Muscle of arm (tissue), 1 donor: ENCODE measurements at regions not wholly inside any gene's neighbourhood (a gene's known extent, or its start where the extent isn't known, plus 50 kb on each side); places are given as distances from the start of the nearest gene placed in this dataset.

Experiments
- DNase-seq: peaks from one replicate; pipeline ENCODE4 v3.0.0-alpha.2; 2013

DNA sequence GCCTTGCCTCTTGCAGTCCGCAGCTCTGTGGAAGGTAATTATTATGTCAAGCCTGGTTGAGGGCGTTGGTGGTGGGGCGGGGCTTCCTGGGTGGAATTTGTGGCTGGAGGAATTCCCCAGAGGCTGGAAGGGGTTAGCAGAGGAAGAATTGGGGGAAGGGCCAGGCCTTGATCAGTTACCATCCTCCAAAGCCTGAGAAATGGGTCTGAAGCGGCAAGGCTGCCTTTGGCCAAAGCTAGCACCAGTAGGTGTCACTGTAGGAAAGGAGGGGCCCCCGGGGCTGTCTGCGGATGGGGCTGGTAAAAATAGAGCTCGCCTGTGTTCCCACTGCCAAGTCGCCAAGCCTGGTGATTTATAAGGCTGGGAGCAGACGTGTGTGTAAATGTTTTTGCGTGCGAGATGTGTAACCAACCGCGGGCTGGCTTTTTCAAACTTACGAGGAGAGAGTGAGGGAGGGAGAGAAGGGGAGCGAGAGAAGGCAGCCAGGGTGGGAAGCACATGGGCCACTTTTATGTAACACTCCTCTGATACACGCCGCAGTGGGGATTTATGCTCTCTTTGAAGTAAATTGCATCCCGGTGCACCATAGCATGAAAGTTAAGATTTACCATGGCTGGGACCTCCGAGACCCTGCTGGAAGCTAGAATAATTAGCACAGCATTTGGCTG is 367.0 kb downstream of the BCOR start:
- DNase-seq = peak; percentile 44

DNA sequence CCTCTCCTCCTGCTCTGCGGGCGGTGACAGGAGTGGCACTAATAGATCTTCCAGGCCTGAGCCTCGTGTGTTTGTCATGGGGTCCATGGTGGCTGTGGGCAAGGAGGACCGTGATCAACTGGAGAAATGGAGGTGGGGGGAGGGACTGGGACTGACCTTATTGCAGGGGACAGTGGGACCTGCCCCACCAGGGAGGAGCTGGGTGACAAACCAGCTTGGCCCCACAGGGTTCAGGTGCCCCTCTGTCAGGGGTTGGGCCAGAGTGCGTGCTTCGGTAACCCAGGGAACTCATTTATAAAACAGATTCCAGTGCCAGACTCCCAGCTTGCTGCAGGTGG is 366.5 kb downstream of the BCOR start:
- DNase-seq = no peak

DNA sequence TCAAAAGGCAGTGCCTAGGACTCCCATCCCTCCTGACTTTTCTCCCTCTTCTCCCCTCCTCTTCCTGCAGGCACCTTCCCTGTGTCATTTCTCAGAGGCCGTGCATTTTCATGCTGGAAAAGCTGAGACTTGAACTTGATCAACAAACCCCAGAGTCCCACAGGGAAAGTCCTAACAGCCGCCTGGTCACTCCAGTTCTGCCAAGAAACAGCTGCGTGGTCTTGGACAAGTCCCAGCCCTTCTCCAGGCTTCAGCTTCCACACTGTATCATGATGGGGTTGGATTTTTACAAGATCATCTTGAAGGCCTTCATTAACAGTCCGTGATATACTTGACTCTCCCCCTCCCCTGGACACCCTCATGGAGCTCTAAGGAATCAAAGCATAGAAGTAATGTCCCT is 366.0 kb downstream of the BCOR start:
- DNase-seq = no peak

DNA sequence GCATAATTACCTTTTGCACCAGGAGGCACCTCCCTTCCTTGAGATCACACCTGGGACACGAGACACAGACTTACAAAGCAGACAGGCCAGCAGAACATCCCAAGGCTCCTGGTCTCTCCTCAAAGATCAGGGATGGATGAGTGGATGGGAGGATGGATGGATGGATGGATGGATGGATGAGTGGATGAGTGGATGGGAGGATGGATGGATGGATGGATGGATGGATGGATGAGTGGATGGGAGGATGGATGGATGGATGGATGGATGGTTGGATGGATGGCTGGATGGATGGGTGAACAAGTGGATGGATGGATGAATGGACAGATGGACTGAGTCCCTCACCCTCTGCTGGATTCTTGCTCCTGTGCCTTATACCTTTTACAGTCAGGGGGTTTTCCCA is 364.0 kb downstream of the BCOR start:
- DNase-seq = no peak

DNA sequence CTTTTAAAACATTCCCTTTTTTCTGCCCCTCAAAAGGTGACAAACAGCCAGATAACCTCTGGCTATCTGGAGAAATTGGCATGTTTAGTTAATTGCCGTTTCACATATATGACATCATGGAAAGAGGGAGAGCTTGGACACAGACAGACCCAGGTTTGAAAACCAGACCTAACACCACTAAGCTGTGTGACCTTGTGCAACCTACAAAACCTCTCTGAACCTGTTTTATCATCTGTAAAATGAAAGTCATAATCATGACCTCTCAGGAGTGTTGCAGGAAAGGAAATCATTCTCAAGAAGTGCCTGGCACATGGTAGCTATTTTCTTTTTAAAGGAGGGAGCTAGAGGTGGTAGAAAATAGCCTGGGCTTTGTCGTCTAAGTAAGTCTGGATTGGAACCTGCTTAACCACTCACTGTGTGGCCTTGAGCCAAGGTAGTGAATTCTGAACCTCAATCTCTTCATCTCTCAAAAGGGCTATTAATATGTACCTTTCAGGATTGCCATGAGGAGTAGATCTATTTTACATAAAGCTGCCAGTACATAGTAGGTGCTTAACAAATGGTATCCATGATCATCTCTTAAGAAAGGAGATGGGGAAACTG is 363.5 kb downstream of the BCOR start:
- no peak for DNase-seq

DNA sequence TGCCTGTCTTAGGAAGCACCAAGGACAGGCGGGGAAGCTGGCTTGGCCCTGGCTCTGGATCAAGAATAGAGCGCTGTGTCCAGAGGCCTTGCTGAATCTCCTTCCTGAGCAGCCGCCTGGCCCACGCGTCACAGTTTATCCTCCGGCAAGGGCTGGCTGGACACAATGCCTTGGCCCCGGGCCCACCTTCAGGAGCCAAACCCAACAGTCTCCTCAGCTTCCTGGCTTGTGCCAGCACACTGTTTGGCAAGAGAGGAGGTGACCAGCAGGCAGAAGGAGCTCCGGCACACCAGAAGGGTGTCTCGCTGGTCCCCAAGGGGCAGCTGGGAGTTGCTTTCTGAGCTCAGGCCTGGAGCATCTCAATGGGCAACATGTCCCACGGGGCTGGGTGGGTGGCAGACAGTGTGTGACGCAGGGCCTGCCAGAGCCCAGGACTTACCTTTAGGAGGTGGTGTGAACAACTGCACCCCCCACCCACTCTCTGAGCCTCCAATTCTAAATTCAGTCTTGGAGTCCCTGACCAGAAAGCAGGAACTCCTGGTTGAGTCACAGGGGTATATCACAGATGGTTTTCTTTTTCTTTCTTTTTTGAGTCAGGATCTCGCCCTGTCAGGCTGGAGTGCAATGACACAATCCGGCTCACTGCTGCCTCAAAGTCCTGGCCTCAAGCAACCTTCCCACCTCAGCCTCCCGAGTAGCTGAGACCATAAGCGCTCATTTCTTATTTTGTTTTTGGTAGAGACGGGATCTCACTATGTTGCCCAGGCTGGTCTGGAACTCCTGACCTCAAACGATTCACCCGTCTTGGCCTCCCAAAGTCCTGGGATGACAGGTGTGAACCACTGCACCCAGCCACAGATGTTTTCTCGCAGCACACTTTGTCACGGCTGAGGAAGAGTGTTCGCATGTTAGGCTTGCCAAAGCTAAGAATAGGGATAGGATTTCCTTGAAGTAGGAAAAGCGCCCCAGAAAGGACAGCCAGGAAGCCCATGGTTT is 361.2 kb downstream of the BCOR start:
- no peak for DNase-seq

DNA sequence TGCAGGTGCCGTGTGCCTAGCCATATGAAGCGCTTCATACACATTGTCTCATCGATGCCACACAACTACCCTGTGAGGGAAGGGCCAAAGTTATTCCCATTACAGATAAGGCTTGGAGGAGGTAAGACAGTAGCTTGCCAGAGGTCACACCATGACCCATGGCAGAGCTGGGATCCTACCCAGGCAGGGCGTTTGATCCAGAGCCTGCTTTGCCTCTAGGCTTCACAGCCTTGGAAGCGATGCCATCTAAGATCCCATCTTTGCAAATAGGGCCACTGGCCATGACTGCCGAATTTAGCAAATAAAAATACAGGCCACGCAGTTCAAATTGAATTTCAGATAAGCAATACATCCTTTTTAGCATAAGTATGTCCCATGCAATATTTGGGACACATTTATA is 358.2 kb downstream of the BCOR start:
- no peak for DNase-seq

DNA sequence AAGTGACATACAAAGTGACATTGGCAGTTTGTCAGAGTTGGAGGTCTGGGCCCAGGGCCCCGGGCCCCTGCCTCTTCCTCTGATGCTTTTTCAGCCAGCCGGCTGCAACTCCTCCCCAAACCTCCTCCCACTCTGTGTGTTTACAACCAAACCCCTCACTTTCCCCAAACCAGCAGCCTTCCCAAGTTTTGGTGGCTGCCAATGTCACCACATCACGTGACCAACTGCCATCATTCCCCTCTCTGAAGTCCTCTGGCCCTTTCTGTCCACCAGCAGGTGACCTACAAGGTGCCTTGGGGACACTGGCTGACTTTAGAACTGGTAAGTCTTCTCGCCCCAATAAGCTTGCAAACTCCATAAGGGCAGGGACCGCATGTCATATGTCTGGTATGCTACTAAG is 357.7 kb downstream of the BCOR start:
- no peak for DNase-seq

DNA sequence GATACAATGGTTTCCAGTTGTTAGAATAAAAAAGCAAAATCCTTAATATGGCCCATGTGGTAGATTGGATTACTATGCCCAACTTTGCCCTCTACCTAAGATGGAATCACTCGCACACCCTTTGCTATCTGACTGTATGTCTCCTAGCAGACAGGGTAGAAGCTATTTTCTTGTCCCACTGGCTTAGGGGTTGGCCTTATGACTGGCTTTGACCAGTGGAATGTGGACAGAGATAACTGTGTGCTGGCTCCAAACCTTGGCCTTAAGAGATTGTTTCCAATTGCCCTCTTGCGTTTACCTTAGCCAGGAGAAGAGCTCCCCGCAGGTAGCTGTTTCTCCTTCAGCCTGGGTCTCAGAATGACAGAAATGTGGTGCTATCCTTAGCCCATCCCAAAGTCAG is 355.9 kb downstream of the BCOR start:
- DNase-seq = no peak

DNA sequence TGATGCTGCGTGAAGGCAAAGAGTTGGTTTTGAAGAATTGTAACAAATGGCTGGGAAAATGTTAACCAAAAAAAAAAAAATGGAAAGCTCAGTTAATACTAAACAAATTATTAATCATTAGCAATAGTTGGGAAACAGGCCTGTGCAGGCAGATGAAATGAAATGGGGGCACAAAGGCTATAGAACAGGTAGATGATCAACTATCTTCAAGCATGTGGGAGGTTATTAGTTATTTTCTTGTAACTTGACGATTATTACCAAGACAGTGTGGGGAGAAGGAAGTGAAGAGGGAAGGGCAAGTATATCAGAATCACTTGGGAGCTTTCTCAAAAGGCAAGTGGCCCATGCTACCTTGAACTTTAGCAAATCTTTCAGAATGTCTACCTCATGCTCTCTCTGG is 351.9 kb downstream of the BCOR start:
- DNase-seq = no peak

DNA sequence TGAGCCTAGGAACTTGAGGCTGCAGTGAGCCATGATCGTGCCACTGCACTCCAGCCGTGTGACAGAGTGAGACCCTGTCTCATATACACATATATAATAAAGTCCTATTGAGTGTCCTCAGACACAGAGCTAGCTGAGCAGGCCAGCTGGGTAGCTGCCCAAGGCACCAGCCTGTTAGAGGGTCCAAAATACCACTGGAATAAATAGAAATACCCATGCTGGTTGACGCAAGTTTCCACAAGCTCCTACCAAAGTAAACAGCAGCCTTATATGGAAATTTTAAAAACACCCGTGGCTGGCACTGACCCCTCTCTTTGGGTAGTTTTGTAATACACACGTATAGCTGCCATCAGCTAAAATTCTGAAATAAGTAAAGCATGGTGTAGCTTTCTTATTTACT is 348.6 kb downstream of the BCOR start:
- no peak for DNase-seq

DNA sequence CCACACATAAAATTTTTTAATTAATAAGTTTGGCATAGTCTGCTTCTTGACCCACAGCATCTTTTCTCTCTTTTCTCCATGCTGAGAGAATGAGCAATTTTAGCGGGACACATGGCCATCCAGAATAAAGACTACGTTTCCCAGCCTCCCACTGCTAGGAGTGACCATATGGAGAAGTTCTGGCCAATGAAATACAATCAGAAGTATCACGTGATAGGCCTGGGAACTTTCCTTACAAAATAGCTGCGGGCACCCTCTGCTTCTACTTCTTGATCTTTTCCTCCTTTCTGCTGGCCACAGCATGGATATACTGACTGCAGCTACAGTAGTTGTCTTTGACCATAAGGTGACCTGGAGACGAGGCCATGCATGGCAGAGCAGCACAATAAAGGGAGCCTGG is 348.0 kb downstream of the BCOR start:
- DNase-seq = no peak

DNA sequence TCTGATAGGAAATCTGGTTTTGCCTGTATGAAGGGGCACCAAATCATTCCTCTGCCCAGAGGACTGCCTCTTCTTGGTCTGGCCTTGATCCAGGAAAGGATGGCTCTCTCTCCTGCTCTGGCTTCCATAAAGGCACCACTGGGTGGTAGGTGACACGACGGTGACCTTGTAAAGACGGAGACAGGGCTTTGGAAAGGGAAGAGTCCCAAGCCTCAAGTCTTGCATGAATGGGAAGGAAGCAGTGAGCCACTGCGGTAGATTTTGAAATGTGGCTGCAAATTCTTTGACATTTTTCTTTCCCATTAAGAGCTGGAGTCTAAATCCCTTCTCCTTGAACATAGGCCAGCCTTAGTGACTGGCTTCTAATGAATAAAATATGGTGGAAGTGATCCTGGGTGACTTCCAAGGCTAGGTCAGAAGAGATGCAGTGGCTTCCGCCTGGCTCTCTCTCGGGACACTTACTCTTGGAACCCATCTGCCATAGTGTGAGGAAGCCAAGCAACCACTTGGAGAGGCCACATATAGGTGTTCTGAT is 347.4 kb downstream of the BCOR start:
- DNase-seq = no peak

DNA sequence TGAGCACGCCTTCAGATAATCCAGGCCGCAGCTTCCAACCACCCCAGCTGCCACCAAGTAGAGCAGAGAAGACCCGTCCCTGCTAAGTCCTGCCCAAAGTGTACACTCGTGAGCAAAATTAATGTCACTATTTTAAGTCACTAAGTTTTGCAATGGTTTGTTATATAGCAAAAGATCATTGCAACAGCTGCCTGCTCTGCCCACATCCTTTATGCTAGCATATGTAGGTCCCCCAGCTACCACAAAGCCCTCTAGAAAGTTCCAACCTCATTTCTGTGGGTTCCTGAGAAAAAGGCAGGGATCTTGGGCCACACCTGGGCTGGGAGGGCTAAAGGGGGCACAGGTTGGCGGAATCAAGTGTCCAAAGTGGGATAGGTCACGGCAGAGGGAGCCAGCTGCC is 346.9 kb downstream of the BCOR start:
- DNase-seq = no peak

DNA sequence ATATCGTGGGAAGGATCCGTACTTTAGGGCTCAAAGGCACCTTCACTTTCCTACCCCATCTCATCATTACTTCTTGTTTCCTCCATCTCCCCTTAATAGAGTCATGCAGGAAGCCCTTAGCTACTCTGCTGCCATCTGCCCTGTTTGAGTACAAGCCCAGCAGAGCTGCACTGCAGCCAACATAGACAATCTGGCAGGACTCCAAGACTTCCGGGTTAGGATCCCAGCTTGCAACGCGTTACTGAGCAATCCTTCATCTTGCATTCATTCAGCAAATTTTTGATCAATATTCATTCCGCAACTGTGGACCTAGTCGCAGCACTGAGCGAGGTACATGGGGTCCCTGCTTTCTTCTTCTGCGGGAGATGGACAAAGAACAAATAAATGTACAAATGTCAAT is 344.9 kb downstream of the BCOR start:
- DNase-seq = no peak

DNA sequence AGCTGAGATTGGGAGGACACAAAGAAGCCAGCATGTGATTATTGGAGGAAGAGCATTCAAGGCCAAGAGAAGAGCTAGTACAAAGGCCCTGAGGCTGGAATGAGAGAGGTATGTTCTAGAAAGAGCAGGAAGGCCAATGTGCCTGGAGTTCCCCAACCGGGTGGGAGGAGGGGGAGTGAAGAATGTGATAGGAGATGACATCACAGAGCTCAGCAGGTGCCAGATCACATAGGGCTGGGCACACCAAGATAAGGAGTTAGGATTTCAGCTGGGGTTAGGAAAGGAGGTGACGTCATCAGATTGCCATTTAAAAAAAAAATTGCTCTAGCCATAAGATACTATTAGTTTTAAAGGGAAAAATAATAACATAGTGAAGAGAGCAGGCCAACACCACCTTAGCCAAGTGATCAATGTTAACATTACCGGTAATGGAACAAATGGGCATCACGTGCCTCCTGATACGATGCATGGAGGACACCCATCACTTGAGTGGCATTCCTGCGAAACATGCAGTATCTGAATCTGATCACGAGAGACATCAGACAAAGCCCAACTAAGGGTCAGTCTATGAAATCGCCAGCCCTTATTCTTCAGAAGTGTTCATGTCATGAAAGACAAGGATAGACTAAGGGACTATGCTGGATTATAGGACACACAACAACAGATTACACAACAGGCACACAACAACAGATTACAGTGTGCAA is 344.3 kb downstream of the BCOR start:
- no peak for DNase-seq

DNA sequence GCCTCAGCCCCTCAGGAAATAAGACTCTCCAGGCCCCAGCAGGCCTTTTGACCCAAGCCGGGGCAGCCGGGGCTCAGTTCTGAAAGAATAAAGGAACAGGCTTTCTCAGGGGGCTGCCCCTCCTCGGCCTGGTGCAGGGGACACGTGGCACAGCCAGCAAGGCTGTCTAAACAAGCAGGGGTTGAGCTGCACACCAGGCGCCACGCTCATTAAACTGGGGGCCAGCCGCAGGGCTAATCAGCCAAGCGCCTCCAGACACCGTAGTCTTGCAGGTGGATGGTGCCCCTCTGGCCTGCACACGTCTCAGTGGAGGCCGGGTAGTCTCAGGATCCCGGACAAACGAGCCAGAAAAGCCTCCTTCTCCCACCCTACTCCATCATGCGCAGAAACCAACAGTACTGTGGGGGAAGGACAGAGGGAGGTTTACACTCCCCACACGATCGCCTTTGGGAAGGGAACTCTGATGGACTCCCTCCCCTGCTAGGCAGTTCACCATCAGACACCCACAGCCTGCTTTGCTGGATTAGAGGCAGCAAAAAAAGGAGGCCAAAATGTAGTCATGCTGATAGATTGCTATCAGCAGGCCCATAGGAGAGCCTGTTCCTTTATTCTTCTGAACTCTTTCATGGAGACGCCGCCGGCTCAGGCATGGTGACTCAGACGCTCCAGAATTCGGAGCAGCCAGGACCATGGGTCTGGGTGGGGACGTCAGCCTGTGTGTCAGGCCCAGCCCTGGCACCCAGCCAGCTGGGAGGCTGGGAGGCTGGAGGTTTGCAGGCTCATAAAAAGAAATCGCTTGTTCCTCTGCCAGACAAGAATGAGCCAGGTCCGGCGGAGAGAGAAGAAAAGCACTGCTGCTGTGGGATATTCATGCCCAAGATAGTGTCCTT is 342.4 kb downstream of the BCOR start:
- DNase-seq = peak; percentile 70

DNA sequence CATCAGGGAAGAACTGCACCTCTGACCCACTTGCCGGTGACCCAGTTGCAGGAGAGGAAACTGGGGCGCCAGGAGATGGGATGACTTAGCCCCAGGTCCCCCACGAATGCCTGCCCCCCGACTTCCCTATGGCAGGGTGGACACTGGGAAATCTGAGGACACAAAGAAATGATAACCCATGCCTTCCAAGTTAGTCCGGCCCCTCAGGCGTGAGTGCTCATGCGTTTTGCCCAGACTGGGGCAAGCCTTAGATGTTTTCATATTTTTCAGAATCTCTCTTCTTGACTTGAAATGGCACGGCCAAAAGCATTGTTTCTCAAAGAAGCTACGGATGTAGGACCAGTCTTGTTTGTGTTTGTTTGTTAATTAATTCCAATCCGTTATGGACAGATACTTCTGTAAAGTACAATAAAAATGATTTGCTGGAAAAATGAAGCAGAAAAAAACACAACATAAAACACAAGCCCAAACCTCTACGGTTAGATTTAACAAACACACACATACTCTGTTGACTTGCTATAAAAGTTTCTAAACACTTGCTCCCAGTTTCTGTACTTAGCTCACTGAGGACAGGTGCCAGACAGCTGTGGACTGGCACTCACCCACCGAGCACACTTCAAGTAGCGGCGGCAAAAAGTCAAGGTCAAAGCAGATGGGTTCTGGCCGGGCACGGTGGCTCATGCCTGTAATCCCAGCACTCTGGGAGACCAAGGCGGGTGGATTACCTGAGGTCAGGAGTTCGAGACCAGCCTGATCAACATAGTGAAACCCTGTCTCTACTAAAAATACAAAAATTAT is 341.5 kb downstream of the BCOR start:
- no peak for DNase-seq

DNA sequence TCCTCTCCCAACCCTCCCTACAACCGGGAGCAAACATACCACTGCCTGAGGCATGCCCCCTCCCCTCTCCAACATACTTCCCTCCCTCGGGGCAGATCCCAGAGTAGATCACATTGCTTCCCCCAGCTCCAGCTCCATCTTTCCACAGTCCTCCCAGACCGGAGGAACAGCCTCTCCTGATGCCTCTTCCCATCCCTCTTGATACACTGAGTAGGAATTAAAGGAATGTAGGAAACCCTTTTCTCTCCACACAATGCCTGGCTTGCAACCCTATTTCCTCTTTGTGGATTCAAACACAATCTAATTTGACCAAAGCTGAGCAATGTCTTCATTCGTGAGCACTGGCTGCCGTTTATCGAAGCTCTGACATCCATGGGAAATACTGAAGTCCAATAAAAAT is 339.8 kb downstream of the BCOR start:
- DNase-seq = no peak
